Middle frontal gyrus (tissue), 1 donor: ENCODE measurements at regions not wholly inside any gene's neighbourhood (a gene's known extent, or its start where the extent isn't known, plus 50 kb on each side); places are given as distances from the start of the nearest gene placed in this dataset.

Source experiments
- DNase-seq: peaks from one replicate; pipeline ENCODE4 v3.0.0-alpha.2; 2015; ENCODE audit warnings: low spot score; ENCODE audit errors: extremely low spot score

DNA sequence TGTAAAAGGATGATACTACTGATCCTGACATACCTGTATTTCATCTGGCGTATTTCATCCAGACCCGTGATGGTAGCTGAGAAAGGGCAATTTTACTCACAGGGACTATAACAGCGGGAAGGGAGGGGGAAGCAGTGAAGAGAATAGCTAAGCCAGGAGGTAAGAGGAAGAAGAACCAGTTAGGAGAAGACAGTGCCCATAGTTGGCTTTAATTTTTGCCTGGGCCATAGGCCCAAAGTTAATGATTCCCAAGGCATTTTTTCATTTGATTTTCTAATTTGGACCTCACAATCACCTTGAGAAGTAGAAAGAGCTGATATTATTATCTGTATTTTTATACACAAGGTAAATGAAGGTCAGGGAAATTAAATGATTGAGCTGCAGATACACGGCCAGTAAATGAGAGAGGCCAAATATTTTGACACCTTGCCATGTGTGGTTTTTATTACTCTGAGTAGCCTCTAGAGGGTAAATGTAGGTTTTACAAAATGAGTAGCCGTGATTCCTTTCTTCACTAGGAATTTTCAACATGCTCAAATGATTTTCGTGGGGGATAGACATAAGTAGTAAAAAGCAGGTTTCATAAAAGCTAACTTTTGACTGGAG is 382.2 kb downstream of the FUT8 start:
- no peak for DNase-seq

DNA sequence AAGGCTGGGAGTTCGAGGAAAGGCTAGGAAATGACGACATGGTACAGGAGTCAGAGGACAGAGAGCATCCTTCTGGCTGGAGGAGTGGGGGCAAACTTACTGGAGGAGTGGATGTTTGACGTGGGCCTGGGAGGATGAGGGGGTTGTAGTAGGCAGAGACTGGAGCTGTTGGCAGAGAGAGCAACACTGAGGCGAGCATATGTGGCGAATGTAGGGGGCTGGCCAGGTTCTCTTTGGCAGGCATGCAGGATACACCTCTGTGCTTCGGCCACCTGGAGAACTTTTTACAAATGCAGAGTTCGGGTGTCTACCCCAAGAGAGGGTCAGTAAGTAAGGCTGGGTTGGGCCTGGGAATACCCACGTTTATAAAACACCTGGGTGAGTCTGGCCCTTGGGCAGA is 385.7 kb downstream of the FUT8 start:
- no peak for DNase-seq

DNA sequence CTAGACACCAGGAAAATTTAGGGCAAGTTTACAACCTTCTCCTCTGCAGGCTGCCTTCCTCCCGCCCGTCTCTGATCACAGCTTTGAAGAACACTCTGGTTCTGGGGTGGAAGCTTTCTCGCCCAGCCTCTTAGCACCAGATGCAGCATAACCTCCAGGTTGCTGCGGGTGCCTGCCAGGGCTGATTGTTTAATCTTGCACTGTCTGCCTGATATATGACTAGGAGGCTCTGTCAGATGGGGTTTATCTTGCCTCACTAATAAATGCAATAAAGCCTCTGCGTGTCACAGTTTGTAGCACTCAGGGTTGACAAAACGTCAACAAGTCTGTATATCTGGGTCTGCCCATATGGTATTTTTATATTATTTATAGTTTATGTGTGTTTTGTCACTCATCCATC is 388.2 kb downstream of the FUT8 start:
- DNase-seq: no peak

DNA sequence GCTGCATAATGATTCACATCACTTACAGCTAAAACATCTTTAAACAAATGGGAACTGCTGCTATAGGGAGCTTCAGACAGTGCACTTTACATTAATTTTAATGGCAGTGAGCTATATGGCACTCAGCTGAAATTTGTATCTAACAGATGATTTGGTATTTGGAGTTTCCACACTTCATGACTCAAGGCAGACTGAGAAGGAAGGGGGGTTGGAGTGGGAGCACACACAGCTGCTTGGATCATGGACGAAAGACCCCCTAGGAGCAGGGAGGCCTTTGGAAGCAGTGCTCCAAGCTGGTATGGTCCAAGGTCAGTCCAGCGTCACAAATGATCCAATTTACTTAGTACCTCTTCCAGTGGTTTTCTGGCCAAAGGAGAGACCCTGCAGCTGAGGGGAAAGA is 389.7 kb downstream of the FUT8 start:
- no peak for DNase-seq

DNA sequence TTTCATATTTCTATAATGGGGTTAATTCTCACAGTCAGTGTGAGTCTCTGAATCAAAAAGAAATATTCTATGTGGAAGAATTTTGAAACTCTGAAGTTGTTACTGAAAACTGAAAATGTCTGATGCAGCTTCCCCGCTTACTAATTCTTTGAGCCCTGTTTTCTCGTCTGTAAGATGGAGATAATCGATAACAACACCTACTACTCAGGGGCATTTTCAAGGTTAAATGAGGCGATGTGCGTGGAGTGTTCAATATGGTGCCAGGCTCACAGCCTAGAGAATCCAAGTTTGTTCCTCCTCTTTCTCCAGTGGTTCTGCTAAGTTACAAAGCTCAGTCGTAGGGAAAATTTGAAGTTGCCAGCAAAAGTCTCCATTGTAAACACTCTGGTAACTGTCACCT is 391.4 kb downstream of the FUT8 start:
- DNase-seq: no peak

DNA sequence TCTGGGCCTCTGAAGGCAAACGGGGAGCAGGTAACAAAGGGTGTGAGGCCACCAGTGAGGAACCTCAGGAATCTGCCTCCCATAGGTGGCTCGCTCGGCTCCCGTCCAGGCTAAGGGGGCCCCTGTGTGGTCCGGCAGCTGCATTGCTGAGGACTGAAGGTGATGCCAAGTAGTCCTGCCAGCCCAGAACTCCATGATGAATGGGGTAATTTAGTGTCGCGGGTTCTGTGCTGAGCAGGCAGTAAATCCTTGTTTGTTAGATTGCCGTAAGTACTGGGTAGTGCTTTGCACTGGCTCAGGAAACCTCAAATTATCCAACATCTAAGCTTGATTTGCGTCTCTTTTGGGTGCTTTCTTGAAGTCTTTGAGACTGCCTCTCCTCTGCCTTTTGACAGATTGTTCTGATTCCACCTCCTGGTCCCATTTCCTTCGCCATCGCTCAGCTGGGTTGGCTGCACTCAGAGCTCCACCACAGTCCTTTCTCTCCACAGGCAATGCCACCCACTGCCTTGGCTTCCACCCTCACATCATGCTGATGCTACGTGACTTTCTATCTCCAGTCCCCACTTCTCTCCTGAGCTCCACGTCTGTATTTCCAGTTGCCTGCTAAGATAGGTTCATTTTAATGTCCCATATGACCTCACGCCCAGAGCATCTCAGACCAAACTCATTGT is 392.0 kb downstream of the FUT8 start:
- DNase-seq: peak; percentile 12

DNA sequence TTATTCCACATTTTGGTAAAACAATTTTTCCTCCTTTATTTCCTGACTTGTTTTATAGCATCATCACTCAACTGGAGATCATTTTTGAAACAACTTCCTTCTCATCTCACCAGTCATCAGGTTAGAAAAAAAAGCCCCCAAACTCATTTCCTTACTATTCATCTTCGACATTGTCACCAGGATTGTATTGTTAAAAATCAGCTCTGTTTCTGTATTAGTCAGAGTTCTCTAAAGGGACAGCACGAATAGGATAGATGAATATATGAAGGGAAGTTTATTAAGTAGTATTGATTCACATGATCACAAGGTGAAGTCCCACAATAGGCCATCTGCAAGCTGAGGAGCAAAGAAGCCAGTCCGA is 392.6 kb downstream of the FUT8 start:
- DNase-seq: no peak

DNA sequence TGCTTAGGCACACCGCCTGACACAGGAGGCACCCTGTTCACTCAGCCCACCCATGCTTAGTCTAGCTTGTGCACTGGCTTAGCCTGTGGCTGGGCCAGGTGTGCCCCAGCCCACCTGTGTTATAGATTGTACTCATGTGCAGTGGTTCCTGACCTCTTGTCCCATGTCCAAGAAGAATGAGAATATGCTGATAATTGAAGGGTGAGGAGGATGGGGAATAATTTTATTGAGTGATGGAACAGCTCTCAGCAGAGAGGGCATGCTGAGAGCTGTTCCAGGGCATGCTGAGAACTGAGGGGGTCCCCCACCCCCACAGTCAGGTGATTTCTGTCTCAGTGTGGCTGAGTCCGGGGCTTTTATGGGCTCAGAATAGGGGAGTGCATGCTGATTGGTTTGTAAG is 395.9 kb downstream of the FUT8 start:
- DNase-seq: no peak

DNA sequence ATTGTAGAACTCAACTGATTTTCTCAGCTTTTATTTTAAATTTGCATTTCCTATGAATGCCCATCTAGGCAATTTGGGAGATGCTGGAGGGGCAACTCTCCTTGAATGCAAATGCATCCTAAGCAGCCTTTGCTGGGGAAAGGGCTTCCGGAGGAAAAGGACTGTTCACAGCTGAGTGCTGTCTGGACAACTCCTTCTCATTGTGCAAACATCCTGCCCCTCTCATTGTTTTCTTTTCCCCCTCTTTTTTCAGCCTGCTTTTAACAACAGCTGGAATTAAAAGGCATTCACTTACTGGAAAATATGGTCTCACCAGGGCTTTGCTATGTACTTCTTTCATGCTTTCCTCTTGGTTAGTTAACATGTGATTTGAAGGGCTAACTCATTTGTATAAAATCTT is 397.8 kb downstream of the FUT8 start:
- DNase-seq: no peak

DNA sequence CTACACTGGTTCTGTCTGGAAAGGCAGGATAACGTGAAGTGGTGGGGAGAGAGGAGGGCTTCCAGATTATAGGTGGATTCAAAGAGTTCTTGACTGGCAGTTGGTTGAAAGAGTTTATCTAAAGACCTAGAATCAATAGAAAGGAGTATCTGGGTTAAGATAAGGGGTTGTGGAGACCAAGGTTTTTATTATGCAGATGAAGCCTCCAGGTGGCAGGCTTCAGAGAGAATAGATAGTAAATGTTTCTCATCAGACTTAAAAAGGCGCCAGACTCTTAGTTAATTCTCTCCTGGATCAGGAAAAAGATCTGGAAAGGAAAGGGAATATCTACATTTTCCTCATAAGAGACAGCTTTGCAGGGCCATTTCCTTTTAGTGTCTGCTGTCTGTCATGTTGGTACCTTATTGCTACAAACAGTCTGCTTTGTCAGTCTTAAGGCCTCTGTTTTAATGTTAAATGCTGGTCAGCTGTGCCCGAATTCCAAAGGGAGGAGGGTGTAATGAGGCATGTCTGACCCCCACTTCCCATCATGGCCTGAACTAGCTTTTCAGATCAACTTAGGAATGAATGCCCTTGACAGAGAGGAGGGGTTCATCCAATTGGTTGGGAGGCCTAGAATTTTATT is 401.3 kb downstream of the FUT8 start:
- DNase-seq: no peak

DNA sequence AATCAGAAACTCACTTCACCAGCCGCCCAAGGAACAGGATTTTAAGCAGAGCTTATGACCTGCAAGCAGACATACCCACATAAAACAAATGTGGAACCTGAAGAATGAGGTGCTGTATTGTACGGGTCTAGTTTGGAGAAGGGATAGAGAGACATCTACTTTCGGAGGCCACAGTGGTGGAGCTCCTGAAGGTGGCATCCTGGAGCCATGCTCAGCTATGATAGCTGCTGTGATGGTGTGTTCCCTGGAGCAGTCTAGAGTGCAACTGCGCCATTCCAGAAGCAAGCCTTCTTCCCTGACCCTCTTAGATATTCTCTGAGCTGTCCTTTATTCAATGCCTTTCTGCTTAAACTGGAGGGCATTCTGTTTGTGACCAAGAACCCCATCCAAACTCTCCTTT is 402.6 kb downstream of the FUT8 start:
- DNase-seq: no peak

DNA sequence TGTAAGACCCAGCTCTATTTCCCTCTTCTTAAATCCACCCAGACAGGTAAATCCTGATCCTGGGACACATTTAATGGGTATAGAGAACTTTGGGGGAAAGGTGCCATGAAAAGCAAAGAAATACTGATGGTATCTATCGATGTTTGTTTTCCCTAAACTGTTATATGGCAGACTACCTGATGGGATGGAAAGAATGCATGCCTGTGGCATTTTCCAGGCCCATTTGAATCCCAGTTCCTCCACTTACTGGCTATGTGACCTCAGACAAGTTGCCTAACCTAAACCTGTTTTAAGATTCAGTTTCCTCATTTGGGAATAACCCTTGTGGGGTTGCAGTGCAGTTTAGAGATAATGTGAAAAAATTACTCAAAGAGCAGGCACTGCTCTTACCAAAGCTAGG is 404.5 kb downstream of the FUT8 start:
- DNase-seq: no peak

DNA sequence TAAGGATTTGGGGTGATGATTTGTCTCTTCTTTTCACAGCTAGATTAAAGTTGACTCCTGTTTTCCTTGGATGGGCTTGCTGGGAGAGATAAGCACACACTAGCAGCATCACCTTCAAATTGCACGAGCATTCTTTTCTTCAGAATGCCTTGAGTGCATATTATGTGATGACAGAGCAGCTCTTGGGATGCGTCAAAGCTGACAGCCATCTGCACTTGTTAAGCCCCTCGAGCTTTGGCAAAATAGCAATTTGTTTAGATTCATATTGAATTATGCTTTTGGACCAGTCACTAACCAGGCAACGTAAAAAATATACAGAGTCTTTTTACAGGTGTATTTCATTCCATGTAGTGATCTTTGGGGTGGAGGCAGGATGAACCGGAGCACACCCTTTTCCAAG is 407.0 kb downstream of the FUT8 start:
- no peak for DNase-seq

DNA sequence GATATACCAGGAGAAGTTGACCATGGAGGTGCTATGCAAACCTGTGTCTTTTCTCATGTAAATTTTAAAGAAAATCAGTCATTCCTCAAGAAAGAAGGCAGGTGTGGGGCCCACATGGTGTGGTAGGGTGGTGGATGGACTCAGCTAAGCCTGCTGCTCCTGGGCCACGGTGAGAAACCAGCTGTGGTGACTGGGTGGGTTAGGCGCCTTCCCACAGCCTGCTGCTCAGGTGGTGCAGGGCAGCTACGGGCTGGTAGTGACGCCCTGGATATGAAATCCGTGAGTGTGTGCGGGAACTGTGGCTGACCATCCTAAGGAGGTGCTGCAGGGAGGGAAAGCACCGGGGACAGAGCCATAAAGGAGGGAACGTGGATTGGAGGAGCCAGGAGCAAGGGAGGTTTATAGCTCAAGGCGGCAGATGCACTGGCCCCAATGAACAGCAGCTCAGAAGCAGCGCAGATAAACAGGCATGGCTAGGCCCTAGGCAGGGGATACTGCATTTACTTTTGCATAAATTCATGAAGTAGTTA is 408.8 kb downstream of the FUT8 start:
- DNase-seq: no peak

DNA sequence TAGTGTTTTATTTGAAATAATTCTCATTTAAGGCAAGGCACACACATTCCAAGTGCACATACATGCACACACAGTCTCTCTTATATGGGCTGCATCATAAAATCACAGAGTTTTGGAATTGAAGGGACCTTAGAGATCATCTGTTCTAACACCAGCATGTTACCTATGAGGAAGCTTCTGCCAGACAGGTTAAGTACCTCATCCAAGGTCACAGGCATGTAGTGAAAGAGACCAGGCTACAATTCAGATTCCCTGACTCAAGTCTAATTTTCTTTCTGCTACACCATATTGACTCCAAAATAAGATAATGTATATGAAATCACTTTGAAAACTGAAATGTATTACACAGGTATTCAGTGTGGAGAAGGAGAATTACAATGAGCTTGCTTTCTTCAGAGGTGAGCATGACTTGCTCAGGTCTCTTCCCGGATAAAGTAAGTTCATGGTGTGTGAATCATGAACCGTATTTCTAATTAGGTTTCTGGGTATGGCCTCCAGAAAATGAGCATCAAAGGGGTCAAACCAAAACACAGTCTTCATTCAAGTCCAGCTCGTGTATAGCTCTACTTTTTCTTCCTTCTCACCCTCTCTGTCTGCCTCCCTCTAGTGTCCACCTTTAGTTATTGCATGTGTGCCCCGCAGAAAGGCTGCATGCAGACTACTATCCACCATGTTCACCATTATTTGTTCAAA is 411.9 kb downstream of the FUT8 start:
- no peak for DNase-seq

DNA sequence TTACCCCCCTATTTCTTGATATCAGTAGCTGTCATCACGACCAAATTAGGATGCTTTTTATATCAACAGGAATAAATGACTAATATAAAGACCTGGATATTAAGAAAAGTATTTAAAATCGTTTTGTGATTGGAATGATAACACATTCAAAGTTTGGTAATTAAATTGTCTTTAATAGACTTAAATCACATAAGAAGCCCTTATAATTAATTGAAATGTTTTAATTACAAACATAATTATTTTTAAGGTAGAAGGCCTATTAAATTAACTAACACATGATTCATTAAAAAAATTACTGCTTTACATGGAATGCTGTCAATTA is 412.4 kb downstream of the FUT8 start:
- DNase-seq: no peak

DNA sequence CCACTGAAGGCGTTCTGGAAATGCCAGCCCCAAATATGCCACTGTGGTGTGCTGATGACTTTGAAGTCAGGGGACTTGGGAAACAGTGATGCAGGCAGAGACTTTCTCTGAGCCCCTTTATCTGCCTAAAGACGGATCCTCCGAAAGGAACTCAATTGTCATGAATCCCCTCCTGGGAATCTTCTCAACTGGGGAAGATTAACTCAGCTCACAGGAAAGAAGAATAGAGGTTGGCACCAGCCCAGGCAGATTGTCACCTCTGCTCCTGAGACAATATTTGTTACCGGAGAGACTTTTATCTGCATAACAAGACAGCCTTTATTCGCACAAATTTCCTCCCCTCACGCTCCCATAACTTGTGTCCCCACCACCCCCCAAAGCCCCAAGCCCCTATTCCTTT is 414.4 kb downstream of the FUT8 start:
- DNase-seq: no peak

DNA sequence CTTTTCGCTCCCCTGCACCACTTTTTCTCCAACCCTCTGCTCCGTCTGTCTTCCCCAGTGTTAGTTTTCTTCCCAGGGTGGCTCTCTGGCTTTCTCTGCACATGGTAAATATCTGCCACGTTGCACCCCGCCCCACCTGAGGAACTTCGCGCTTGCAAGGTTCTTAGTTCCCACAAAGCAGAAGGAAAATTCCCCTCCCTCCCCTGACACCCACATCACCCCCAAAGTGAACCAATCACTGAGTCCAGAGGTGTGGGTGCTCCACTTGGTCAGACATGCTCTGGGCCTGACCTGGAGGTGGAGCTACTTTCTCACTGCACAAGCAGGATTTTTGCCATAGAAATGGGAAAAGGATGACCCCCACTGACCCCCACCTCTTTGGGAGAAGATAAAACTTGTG is 415.0 kb downstream of the FUT8 start:
- DNase-seq: no peak

DNA sequence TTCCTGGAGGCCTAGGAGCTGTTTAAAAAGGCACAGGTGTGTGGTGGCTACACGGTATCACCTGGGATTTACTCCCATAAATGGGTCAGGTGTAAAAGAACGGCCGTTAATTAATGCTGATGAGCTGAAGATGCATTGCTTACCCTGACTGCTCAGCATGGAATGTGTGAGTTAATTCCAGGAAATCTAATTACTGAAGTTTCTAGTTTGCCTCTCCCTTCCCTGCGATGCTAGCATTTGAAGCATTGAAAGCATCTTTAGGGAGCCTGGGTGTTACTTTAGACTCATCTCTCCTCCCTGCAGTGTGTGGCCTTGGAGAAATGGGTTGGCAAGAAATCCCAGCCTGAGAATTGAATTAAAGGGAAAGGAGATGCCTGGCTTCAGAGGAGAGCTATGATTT is 415.9 kb downstream of the FUT8 start:
- DNase-seq: no peak

DNA sequence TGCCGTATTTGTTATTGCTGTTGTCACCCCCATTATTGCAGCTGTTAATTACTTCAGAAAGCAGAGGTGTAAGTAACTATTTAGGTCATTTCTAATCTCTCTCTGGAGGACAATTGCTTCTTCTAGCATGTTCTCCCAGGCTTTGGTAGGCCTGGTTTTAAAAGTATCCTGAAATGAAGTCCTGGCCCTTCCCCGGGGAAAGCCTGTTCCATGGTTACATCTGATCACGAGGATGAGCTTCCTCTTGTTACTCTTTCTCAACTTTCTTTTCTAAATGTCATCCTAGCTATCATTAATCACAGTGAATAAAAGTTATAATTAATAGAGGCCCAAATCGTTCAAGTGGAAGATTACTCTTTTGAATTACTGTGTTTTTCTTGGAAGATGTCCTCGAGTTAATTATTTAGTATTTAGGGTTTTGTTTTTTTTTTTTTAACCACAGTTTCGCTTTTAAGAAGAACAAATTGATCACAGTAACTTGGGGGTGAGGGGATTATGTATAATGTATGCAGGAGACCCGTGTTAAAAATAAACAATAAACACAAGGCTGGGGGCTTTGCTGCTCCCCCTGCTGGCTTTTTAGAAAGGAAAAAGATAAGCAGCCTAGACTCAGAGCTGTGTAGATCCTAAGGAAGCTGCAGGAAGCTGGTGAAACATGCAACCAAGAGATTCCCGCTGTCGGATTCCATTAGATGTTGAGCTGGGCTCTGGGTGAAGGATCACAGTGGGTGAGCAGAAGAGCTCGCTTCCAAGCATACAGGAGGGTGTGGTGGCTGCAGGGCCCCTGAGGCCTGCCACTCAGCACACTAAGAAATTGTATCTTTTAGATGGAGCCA is 420.1 kb downstream of the FUT8 start:
- DNase-seq: no peak

DNA sequence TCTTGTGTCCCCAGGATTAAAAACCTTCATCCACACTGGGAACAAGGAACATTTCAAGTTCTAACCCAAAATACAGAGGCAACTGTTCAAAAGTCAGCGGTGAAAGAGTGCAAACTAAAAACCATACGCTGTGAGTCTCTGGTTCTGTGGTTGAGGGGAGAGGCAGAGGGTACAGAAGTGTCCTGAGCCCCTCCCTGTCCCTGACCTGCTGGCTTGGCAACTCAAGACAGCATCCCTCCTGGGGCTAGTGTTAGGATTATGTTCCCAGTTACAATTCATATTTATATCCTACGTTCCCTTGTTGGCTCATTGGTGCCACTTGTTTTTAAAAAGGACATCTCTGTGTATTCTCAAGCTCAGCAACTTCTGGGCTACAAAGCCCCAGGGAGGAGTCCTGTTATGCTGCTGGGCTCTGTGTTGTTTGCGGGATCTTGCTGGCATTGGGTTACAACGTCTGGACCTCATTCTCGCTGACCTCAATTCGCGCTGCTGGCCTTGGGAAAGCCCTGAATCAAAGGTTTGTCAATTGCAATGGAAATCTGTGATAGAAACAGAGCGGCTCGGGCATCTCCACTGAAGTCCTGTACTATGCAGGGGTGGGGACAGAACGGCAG is 420.8 kb downstream of the FUT8 start:
- DNase-seq: no peak
